ENCODE measurements at regions not wholly inside any gene's neighbourhood (a gene's known extent, or its start where the extent isn't known, plus 50 kb on each side); places are given as distances from the start of the nearest gene placed in this dataset.

DNA sequence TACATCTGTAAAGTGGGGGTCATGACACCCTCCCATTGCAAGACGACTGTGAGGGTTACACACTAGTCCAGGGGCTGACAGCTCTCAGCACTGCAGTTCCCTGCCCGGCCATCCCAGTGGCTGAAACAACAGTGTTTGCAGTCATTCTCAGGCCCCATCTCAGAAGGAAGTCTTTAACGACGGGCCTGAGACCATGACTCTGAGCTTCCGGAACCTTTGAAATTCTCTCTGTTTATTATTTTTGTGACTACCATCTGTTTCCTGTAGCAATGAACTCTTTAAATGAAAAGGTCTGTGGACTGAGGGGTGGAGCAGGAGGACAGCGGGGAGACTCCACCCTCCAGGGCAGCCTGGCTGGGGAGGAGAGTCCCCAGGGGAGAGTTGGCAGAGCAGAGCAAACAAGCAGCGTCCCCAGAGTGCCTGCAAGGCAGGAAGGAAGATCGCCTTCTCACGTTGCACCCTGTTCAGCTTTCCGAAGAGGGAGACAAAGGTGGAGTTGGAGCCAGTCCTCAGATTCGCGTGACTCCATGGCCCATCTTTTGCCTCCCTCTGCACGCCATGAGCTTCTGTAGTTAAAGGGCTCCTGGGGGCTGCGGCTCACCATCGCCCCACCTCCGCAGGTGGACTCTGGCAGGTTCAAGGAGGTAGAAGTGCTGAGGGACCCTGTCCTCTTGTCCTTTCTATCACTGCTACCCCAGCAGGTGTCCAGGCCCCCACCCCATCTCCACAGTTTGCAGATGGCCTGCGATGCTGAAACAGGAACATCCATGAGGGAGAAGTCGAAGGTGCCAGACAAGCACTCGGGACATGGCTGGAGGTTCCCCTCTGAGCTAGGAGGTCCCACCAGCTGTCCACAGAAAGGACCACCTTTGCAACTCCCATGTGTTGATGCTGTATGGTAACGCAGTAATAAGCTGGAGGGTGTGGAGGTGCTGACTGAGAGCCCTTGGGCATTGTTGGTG is 525.8 kb upstream of the PROK2 start:
- TF ChIP-seq, protein P1, sequence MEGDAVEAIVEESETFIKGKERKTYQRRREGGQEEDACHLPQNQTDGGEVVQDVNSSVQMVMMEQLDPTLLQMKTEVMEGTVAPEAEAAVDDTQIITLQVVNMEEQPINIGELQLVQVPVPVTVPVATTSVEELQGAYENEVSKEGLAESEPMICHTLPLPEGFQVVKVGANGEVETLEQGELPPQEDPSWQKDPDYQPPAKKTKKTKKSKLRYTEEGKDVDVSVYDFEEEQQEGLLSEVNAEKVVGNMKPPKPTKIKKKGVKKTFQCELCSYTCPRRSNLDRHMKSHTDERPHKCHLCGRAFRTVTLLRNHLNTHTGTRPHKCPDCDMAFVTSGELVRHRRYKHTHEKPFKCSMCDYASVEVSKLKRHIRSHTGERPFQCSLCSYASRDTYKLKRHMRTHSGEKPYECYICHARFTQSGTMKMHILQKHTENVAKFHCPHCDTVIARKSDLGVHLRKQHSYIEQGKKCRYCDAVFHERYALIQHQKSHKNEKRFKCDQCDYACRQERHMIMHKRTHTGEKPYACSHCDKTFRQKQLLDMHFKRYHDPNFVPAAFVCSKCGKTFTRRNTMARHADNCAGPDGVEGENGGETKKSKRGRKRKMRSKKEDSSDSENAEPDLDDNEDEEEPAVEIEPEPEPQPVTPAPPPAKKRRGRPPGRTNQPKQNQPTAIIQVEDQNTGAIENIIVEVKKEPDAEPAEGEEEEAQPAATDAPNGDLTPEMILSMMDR (IDR thresholded peaks at IDR 0.05; ENCODE audit: insufficient read depth, low read depth, low read length) = no peak
- no peak for TF ChIP-seq EZH2 (IDR thresholded peaks at IDR 0.05; ENCODE audit: insufficient read depth, low read length)
- H3K36me3 Mint-ChIP-seq (ENCODE audit: low read depth, unreplicated experiment) = peaks cover 2% of the 10 kb centered on the region
- peaks cover 26% of the 10 kb centered on the region for H3K27me3 Mint-ChIP-seq (ENCODE audit: low read depth, unreplicated experiment)
- FAIRE-seq (peak; percentile 55), DNase-seq (ENCODE audit: low read depth) (peak; percentile 53)
- H3K4me2 ChIP-seq (ENCODE audit: low read length) = peak overlapping the region; percentile 64
- no peaks in the 10 kb centered on the region for H3K9me3 ChIP-seq (ENCODE audit: insufficient read depth, low read depth, low read length)
- no peak overlapping the region for H3K4me3 ChIP-seq (ENCODE audit: insufficient read depth, low read depth, low read length)
- no peak overlapping the region for H3K9ac ChIP-seq (ENCODE audit: low read length)
- H3K27me3 ChIP-seq (ENCODE audit: insufficient read depth, low read length) = no peaks in the 10 kb centered on the region
- H2AFZ ChIP-seq (ENCODE audit: low read depth, low read length) = peak overlapping the region; percentile 65
- H3K4me1 ChIP-seq (ENCODE audit: insufficient read depth, low read length) = peaks cover 12% of the 10 kb centered on the region
- peaks cover 7% of the 10 kb centered on the region for H3K4me1 Mint-ChIP-seq (ENCODE audit: low read depth, unreplicated experiment)
- H3K79me2 ChIP-seq (ENCODE audit: insufficient read depth, low read length) = no peaks in the 10 kb centered on the region
- H3K9me3 Mint-ChIP-seq (ENCODE audit: unreplicated experiment) = peaks cover 6% of the 10 kb centered on the region
- peak overlapping the region; percentile 47 for H3K27ac Mint-ChIP-seq (ENCODE audit: unreplicated experiment)
- H3K27ac ChIP-seq (ENCODE audit: low read depth, low read length) = no peak overlapping the region
- no peaks in the 10 kb centered on the region for H3K36me3 ChIP-seq (ENCODE audit: insufficient read depth, low read length)
- H3K4me3 Mint-ChIP-seq (ENCODE audit: unreplicated experiment) = no peak overlapping the region
- H4K20me1 ChIP-seq (ENCODE audit: insufficient read depth, low read length) = no peaks in the 10 kb centered on the region

DNA sequence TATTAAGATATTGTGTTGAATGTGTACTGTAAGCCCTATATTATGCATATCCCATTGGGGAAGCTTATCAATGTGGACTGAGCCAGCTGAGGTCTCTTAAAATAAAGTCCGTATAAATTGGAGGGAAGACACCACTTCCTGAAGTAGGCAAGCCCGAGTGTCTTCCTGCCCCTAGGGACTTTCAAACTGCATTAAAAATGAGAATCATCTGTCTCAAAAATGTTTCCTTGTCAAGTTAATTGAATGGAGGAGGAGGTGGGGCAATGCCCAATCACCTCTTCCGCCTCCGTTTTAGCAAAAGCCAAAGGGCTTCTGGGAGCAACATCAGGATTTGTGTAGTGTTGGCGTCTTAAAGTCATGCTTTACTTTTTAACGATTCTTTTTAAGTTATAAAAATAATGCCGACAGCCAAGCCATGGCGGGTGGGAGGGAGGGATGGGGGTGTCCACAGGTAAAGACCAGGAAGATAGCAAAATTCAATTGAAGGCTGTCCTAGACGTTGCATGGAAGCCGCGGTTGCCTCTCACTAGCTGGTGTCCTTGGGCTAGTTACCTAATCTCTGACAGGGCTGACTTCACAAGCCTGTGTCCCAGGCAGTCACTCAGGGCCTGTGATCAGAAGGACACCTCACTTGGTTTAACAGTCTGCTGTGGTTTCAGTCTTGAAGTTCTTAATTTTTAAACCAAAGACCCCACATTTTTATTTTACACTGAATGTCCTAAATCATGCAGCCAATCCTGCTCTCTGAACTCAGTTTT is 524.9 kb upstream of the PROK2 start:
- Histone ChIP-seq H2AFZ (ENCODE audit: low read depth, low read length) (peak overlapping the region; percentile 65), H3K27ac (ENCODE audit: low read depth, low read length) (no peak overlapping the region)

More for the DNA sequence above, 524.9 kb upstream of the PROK2 start:
- no peaks in the 10 kb centered on the region for H3K36me3 ChIP-seq (ENCODE audit: insufficient read depth, low read length)
- no peak overlapping the region for H3K9ac ChIP-seq (ENCODE audit: low read length)
- no peaks in the 10 kb centered on the region for H3K9me3 ChIP-seq (ENCODE audit: insufficient read depth, low read depth, low read length)
- Mint-ChIP-seq H3K36me3 (ENCODE audit: low read depth, unreplicated experiment) (peaks cover 2% of the 10 kb centered on the region), H3K9me3 (ENCODE audit: unreplicated experiment) (peaks cover 6% of the 10 kb centered on the region), H3K27me3 (ENCODE audit: low read depth, unreplicated experiment) (peaks cover 29% of the 10 kb centered on the region), H3K4me1 (ENCODE audit: low read depth, unreplicated experiment) (peaks cover 7% of the 10 kb centered on the region), H3K4me3 (ENCODE audit: unreplicated experiment) (no peak overlapping the region), H3K27ac (ENCODE audit: unreplicated experiment) (no peak overlapping the region)
- no peaks in the 10 kb centered on the region for H4K20me1 ChIP-seq (ENCODE audit: insufficient read depth, low read length)
- DNase-seq (ENCODE audit: low read depth) (no peak), FAIRE-seq (no peak)
- peaks cover 12% of the 10 kb centered on the region for H3K4me1 ChIP-seq (ENCODE audit: insufficient read depth, low read length)
- H3K79me2 ChIP-seq (ENCODE audit: insufficient read depth, low read length) = no peaks in the 10 kb centered on the region
- H3K4me3 ChIP-seq (ENCODE audit: insufficient read depth, low read depth, low read length) = no peak overlapping the region
- TF ChIP-seq, protein P1 (IDR thresholded peaks at IDR 0.05; ENCODE audit: insufficient read depth, low read depth, low read length) = no peak
- no peak for TF ChIP-seq EZH2 (IDR thresholded peaks at IDR 0.05; ENCODE audit: insufficient read depth, low read length)
- H3K27me3 ChIP-seq (ENCODE audit: insufficient read depth, low read length) = no peaks in the 10 kb centered on the region
- H3K4me2 ChIP-seq (ENCODE audit: low read length) = peak overlapping the region; percentile 64

Measured in astrocyte (in vitro differentiated cells and primary cell).